T-helper 17 cell (primary cell): ENCODE measurements at regions not wholly inside any gene's neighbourhood (a gene's known extent, or its start where the extent isn't known, plus 50 kb on each side); places are given as distances from the start of the nearest gene placed in this dataset.
"Not testable (repeated sequence)": the region's sequence is repeated elsewhere in the genome, so short reads cannot be mapped to it uniquely, and the experiment has no call there.

Source experiments
- ATAC-seq: fragments of 150-1000 bp; cut with Tn5 transposase; 2 replicates; pipeline ENCODE4 v1.10.0; 2021; ENCODE audit warnings: mild to moderate bottlenecking, moderate library complexity
- DNase-seq, 3 donors: peaks; one replicate each; pipeline versions ENCODE4 v3.0.0 to v3.0.0-alpha.2; 2020 to 2021
- H3K9me3 ChIP-seq: one replicate; pipeline ENCODE4 v1.7.0; 2013; ENCODE audit warnings: low read length, mild to moderate bottlenecking; ENCODE audit not compliant: control insufficient read depth, poor library complexity, severe bottlenecking
- H3K27ac Mint-ChIP-seq: one replicate; pipeline ENCODE4 v1.8.0; 2022; ENCODE audit warnings: mild to moderate bottlenecking, moderate library complexity, mixed read lengths
- H3K27me3 Mint-ChIP-seq: one replicate; pipeline ENCODE4 v1.8.0; 2022; ENCODE audit warnings: mixed read lengths
- H3K36me3 Mint-ChIP-seq: one replicate; pipeline ENCODE4 v1.8.0; 2022; ENCODE audit warnings: low read depth, mixed read lengths
- H3K4me1 Mint-ChIP-seq: one replicate; pipeline ENCODE4 v1.8.0; 2022; ENCODE audit warnings: mild to moderate bottlenecking, mixed read lengths
- H3K4me3 Mint-ChIP-seq: one replicate; pipeline ENCODE4 v1.8.0; 2022; ENCODE audit warnings: mild to moderate bottlenecking, moderate library complexity, mixed read lengths

GRCh38 chr4:83959160-83959559 lies 423.3 kb downstream of the GPAT3 start:
- H3K4me1 Mint-ChIP-seq = no peaks in the 10 kb centered on the region
- H3K4me3 Mint-ChIP-seq = no peak overlapping the region
- H3K27ac Mint-ChIP-seq = no peak overlapping the region
- ATAC-seq (no peak), DNase-seq (no peak)
- no peaks in the 10 kb centered on the region for H3K36me3 Mint-ChIP-seq
- H3K9me3 ChIP-seq = no peaks in the 10 kb centered on the region
- no peaks in the 10 kb centered on the region for H3K27me3 Mint-ChIP-seq

- DNase-seq (no peak), ATAC-seq (no peak)
- Mint-ChIP-seq H3K4me3 (no peak overlapping the region), H3K27me3 (peaks cover 7% of the 10 kb centered on the region), H3K27ac (no peak overlapping the region), H3K36me3 (no peaks in the 10 kb centered on the region), H3K4me1 (no peaks in the 10 kb centered on the region)
- no peaks in the 10 kb centered on the region for H3K9me3 ChIP-seq
Measured at GRCh38 chr4:83947830-83948193, 411.9 kb downstream of the GPAT3 start.

- DNase-seq (no peak), ATAC-seq (no peak)
- Mint-ChIP-seq H3K27ac (no peak overlapping the region), H3K36me3 (no peaks in the 10 kb centered on the region), H3K27me3 (peaks cover 7% of the 10 kb centered on the region), H3K4me1 (no peaks in the 10 kb centered on the region), H3K4me3 (no peak overlapping the region)
- H3K9me3 ChIP-seq = no peaks in the 10 kb centered on the region
Measured at GRCh38 chr4:83947125-83947829, 411.4 kb downstream of the GPAT3 start.

- not testable (repeated sequence) for H3K4me1 Mint-ChIP-seq, ATAC-seq, H3K9me3 ChIP-seq, H3K27me3 Mint-ChIP-seq, H3K27ac Mint-ChIP-seq, H3K4me3 Mint-ChIP-seq, DNase-seq, H3K36me3 Mint-ChIP-seq
Measured at GRCh38 chr4:83943691-83944090, 407.8 kb downstream of the GPAT3 start.

- H3K4me3 Mint-ChIP-seq = no peak overlapping the region
- DNase-seq (no peak), ATAC-seq (no peak)
- no peaks in the 10 kb centered on the region for H3K36me3 Mint-ChIP-seq
- peaks cover 4% of the 10 kb centered on the region for H3K27me3 Mint-ChIP-seq
- no peaks in the 10 kb centered on the region for H3K4me1 Mint-ChIP-seq
- H3K9me3 ChIP-seq = no peaks in the 10 kb centered on the region
- H3K27ac Mint-ChIP-seq = no peak overlapping the region
Measured at GRCh38 chr4:83932750-83933391, 397.0 kb downstream of the GPAT3 start.

GRCh38 chr4:83931659-83932438 lies 395.9 kb downstream of the GPAT3 start:
- no peaks in the 10 kb centered on the region for H3K9me3 ChIP-seq
- no peak for DNase-seq
- ATAC-seq = no peak
- H3K27me3 Mint-ChIP-seq = peaks cover 4% of the 10 kb centered on the region
- no peak overlapping the region for H3K4me3 Mint-ChIP-seq
- no peaks in the 10 kb centered on the region for H3K4me1 Mint-ChIP-seq
- no peaks in the 10 kb centered on the region for H3K36me3 Mint-ChIP-seq
- H3K27ac Mint-ChIP-seq = no peak overlapping the region

- H3K27ac Mint-ChIP-seq = no peak overlapping the region
- peaks cover 8% of the 10 kb centered on the region for H3K27me3 Mint-ChIP-seq
- no peaks in the 10 kb centered on the region for H3K9me3 ChIP-seq
- no peaks in the 10 kb centered on the region for H3K4me1 Mint-ChIP-seq
- no peak for DNase-seq
- H3K4me3 Mint-ChIP-seq = no peak overlapping the region
- no peak for ATAC-seq
- peaks cover 2% of the 10 kb centered on the region for H3K36me3 Mint-ChIP-seq
Measured at GRCh38 chr4:83929550-83929949, 393.6 kb downstream of the GPAT3 start.

- no peaks in the 10 kb centered on the region for H3K4me1 Mint-ChIP-seq
- DNase-seq (no peak), ATAC-seq (no peak)
- H3K36me3 Mint-ChIP-seq = peaks cover 2% of the 10 kb centered on the region
- no peak overlapping the region for H3K4me3 Mint-ChIP-seq
- no peaks in the 10 kb centered on the region for H3K9me3 ChIP-seq
- H3K27me3 Mint-ChIP-seq = peaks cover 8% of the 10 kb centered on the region
- no peak overlapping the region for H3K27ac Mint-ChIP-seq
Measured at GRCh38 chr4:83926950-83927349, 391.0 kb downstream of the GPAT3 start.

GRCh38 chr4:83923341-83923740 lies 387.4 kb downstream of the GPAT3 start:
- Mint-ChIP-seq H3K27me3 (peaks cover 4% of the 10 kb centered on the region), H3K36me3 (peaks cover 2% of the 10 kb centered on the region), H3K4me3 (no peak overlapping the region), H3K4me1 (no peaks in the 10 kb centered on the region), H3K27ac (no peak overlapping the region)
- DNase-seq = no peak
- H3K9me3 ChIP-seq = no peaks in the 10 kb centered on the region
- no peak for ATAC-seq

- Mint-ChIP-seq H3K36me3 (peaks cover 2% of the 10 kb centered on the region), H3K4me3 (no peak overlapping the region), H3K4me1 (no peaks in the 10 kb centered on the region), H3K27me3 (peaks cover 4% of the 10 kb centered on the region), H3K27ac (no peak overlapping the region)
- ATAC-seq (no peak), DNase-seq (no peak)
- H3K9me3 ChIP-seq = no peaks in the 10 kb centered on the region
Measured at GRCh38 chr4:83922402-83922801, 386.5 kb downstream of the GPAT3 start.

- H3K9me3 ChIP-seq = no peaks in the 10 kb centered on the region
- no peak for ATAC-seq
- no peak for DNase-seq
- peaks cover 4% of the 10 kb centered on the region for H3K27me3 Mint-ChIP-seq
- H3K4me3 Mint-ChIP-seq = no peak overlapping the region
- H3K27ac Mint-ChIP-seq = no peak overlapping the region
- H3K4me1 Mint-ChIP-seq = no peaks in the 10 kb centered on the region
- H3K36me3 Mint-ChIP-seq = peaks cover 2% of the 10 kb centered on the region
Measured at GRCh38 chr4:83921124-83921523, 385.2 kb downstream of the GPAT3 start.

- no peaks in the 10 kb centered on the region for H3K27me3 Mint-ChIP-seq
- no peaks in the 10 kb centered on the region for H3K4me1 Mint-ChIP-seq
- H3K4me3 Mint-ChIP-seq = no peak overlapping the region
- DNase-seq = no peak
- H3K36me3 Mint-ChIP-seq = no peaks in the 10 kb centered on the region
- H3K27ac Mint-ChIP-seq = no peak overlapping the region
- no peak for ATAC-seq
- H3K9me3 ChIP-seq = no peaks in the 10 kb centered on the region
Measured at GRCh38 chr4:83920375-83920774, 384.5 kb downstream of the GPAT3 start.

- no peaks in the 10 kb centered on the region for H3K4me1 Mint-ChIP-seq
- H3K4me3 Mint-ChIP-seq = no peak overlapping the region
- H3K9me3 ChIP-seq = no peaks in the 10 kb centered on the region
- H3K36me3 Mint-ChIP-seq = no peaks in the 10 kb centered on the region
- H3K27me3 Mint-ChIP-seq = no peaks in the 10 kb centered on the region
- H3K27ac Mint-ChIP-seq = no peak overlapping the region
- DNase-seq = no peak
- no peak for ATAC-seq
Measured at GRCh38 chr4:83917572-83917971, 381.7 kb downstream of the GPAT3 start.
